Glomerular endothelial cell (primary cell): ENCODE measurements at regions not wholly inside any gene's neighbourhood (a gene's known extent, or its start where the extent isn't known, plus 50 kb on each side); places are given as distances from the start of the nearest gene placed in this dataset.
A peak's percentile ranks its signal among the peaks of the same experiment; 100 is the strongest.
"Not testable (repeated sequence)": the region's sequence is repeated elsewhere in the genome, so short reads cannot be mapped to it uniquely, and the experiment has no call there.

Experiments used
- DNase-seq: peaks from one replicate; pipeline ENCODE4 v3.0.0-alpha.2; 2011; ENCODE audit warnings: low read depth, low spot score; ENCODE audit errors: extremely low read depth

DNA sequence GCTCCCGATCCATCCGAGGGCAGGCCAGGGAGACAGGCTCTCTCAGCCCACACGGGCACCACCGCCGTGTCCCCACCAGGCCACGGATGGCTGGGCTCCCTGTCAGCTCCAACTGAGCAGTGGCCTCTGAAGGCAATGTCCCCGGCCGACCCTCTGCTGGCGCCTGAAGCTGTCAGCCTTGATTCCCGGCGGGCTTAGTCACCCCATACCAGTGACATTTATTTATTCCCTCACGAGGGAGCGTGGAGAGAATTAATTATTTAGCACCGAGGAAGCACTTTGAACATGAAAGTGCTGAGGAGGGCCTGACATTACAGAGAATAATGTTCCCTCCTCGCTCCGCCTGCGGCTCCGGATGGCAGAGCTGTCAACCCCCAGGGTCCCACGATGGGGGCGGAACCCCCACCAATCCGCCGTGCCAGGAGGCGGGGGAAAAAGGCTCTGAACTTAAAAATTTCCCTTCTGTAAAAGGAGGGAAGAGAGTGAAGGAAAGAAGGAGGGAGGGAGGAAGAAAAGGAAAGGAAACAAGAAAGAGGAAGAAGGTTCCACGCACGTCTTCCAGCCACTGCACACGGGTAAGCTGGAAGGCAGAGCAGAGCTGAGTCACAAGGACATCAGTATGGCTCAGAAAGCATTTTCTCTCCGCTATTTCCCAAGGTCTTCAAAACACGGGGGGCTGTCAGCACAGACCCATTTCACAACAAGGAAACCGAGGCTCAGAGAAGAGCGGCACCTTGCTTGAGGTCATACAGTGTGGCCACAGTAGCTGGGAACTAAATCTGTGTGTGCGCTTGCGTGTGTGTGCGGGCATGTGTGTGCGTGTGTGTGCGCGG lies 108.7 kb upstream of the NCOR2 start:
- no peak for DNase-seq

- no peak for DNase-seq
Measured at GRCh38 chr12:124674937-124675336, 107.5 kb upstream of the NCOR2 start.

DNA sequence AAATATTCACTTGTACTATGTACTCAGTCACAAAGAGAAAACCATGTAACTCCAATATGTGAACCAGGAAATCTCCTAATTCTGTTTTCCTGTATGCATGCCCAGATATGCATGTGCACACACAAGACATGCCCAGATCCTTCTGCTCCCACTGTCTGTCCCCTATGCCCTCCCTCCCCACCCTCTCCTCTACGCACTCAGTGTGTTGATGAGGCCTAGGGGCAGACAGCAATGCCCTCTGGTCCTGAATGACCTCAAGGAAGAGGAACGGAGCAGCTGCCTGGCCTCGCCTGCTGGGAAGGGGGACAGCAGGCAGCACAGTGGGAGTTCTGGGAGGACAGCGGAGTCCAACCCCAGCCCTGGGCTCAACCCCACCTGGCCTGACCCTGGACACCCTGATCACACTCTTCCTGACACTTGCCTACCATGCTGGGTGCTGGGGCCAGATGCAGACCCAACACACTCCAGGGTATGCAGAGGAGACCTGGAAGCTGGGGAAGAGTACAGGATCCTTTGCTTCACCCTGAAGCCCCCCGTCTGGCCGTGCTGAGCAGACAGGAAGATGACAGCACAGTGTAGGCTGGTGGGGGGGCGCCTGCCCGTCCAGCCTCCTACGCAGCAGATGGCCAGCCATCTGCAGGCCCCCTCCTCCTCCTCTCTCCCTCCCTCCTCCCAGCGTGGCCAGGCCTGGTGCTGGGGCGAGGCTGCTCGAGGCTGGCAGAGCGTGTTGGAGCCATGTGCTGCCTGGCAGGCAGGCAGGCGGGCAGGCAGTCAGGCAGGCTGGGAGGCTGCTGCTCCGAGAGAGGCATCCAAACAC lies 106.6 kb upstream of the NCOR2 start:
- no peak for DNase-seq

GRCh38 chr12:124669271-124669721 lies 101.9 kb upstream of the NCOR2 start:
- not testable (repeated sequence) for DNase-seq

- no peak for DNase-seq
Measured at GRCh38 chr12:124668602-124669001, 101.2 kb upstream of the NCOR2 start.

GRCh38 chr12:124667506-124668326 lies 100.3 kb upstream of the NCOR2 start:
- DNase-seq, result no peak

DNA sequence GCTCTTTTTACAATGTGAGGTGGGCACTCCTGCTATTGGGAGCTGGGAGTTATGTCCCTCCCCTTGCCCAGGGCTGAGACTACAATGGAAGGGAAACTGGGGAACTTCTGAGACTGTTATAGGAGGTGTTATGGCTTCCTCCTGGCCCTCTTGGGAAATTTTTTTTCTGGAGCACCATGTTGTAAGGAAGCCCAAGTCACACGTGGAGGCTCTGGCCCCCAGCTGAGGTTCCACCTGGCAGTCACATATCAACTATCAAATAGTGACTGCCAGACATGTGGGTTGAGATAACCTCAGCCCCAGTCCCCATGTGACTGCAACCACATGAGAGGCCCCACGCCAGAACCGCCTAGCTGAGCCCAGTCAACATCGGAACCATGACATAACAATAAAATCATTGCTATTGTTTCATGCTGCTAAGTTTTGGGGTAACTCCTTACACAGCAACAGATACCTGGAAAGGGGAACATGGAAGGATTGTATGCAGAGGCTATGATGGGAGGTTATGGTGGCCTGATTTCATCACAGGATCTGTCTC lies 99.4 kb upstream of the NCOR2 start:
- DNase-seq, result no peak

DNA sequence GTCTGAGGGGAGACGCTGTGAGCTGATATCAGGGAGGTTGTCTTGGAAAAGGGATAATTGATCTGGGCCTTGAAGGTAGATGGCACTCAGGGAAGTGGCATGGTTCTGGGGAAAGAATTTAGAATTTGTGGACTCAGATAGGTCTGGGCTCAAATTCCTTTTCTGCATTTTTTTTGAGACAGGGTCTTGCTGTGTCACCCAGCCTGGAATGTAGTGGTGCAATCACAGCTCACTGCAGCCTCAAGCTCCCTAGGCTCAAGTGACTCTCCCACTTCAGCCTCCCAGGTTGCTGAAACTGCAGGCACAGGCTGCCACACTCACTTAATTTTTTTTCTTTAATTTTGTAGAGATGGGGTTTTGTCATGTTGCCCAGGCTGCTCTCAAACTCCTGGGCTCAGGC lies 98.1 kb upstream of the NCOR2 start:
- no peak for DNase-seq

DNA sequence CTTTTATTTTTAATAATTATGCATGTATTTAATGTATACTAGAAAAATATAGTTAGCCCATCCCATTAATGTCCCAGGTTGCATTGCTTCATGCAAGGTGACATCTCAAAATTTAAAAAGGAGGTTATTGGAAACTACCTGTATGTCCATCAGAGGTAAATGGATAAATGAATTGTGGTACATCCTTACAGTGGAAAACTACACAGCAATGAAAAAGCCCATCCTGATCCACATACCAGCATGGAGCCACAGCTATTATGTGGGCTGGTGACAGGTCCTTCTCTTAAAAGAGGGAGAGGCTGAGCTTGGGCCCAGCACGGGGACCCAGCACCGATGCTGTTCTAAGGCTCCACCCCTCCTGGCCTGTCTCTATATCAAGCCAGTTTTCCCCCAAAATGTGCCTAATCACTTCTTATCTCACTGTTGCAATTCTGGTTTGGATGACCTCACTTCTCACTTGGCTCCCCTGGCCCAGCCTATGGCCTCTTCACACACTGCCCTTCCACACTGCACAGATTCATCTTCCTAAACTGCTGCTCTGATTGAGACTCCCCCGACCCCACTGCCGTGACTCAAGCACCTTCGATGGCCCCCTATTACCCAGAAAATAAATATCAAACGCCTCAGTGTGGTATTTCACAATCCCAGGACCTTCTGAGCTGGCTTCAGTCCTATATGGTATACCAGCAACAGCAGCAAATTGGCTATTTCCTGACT lies 97.1 kb upstream of the NCOR2 start:
- no peak for DNase-seq

DNA sequence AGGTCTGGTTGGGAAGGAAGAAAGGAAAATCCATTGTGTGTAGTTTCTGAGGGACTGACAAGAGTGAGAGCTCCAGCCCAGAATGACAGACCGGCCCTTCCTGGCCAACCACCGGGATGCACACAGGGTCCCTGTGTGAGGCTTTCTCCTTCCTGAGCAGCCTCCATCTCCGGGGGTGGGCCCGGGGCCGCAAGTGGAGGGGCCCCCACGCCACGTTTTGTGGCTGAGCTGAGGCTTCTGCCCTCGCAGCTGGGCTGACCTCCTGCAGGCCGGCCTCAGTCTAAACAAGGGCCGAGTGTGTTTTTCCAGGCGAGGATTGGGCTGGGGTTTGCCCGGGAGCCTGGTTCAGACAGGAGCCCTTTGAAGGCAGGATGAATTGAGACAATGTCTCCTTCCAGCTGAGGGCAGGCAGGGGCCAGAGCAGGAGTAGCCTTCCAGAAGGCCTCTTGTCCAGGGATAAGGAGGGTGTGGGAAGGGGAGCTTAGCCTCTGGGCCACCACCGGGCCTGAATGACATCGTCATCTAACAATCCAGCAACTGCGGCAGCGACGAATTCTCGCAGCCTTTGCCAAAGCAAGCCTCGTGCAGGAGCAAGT lies 96.5 kb upstream of the NCOR2 start:
- DNase-seq, result no peak

DNA sequence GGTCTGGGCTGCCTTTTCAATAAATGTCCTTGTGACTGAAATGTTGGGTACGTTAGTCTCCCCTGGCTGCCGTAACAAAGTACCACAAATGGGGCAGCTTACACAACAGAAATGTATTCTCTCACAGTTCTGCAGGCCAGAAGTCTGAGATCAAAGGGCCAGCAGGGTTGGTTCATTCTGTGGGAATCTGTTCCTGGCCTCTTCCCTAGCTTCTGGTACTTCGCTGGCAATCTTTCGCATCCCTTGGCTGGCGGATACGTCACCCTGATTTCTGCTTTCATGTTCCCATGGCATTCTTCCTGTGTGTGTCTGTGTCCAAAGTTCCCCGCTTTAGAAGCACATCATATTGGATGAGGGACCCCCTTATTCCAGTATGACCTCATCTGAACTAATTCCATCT lies 95.8 kb upstream of the NCOR2 start:
- DNase-seq, result no peak

DNA sequence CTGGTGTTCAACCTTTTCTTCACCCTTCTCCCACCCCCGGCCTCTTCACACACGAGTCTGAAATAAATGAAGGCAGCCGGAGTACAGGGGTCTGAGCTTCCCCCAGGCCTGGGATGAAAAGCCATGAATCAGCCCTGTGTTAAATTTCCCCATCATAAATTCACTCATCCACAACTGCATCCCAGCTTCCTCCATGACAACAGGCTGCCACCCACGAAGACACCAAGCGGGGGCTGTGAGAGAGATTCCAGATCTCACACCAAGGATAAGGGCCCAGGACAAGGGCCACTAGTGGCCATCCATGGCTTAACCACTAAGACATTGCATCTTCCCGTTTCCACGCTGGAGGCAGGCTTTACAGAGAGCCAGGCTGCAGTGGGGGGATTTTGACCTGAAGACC lies 93.9 kb upstream of the NCOR2 start:
- DNase-seq, result no peak

- DNase-seq, result no peak
Measured at GRCh38 chr12:124660851-124661250, 93.4 kb upstream of the NCOR2 start.

DNA sequence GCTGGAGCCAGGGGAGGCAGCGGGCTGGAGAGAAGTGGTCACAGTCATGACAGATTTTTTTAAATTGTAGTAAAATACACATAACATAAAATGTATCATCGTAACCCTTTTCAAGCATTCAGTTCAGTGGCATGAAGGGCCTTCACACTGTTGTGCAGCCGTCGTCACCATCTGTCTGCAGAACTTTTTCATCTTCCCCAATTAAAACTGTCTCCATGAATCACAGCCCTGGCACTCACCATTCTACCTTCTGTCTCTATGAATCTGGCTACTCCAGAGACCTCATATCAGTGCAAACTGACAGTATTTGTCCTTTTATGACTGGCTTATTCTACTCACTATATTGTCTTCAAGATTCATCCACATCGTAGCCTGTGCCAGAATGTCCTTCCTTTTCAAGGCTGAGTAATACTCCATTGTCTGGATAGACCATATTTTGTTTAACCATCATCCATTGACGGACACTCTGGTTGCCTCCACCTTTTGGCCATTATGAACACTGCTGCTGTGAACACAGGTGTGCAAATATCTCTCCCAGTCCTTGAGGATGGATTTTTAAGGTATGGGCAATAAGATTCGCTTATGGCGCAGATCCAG lies 91.5 kb upstream of the NCOR2 start:
- no peak for DNase-seq

DNA sequence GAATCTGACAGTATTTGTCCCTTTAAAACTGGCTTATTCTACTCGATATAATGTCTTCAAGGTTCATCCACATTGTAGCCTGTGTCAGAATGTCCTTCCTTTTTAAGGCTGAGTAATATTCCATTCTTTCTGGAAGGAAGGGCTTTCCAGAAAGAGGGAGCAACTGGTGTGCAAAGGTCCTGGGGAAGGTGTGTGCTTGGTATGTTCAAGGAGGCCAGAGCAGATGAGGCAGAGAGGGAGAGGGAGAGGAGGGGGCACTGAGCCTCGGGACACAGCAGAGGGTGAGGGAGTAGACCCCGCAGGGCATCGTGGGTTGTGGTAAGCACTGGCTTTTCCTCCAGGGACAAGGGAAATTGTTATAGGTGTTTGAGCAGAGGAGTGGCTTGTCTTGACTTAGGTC lies 90.9 kb upstream of the NCOR2 start:
- no peak for DNase-seq

DNA sequence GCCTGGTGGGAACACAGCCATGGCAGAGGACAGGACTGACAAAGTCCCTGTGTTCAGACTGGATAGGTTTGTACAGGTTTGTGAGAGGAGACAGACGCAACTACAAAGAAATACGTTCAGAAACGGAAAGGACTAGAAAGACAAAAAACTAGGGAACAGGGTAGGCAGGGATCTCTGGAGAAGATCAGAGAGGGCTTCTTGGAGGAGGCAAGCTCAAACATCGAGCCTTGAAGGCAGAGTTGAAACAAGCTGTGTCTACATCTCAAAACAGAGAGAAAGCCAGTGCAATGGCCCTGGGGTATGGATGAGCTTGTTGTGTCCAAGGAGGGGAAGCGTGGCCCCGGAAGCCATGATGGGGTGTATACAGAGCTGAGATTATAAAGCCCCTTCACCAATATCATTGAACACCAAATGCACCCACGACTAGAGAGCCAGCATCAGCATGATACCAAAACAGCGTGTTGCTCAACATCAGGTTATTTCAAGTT lies 89.6 kb upstream of the NCOR2 start:
- DNase-seq, result no peak

GRCh38 chr12:124655698-124656516 lies 88.5 kb upstream of the NCOR2 start:
- DNase-seq, result peak; percentile 29

GRCh38 chr12:124655048-124655697 lies 87.8 kb upstream of the NCOR2 start:
- DNase-seq, result peak; percentile 16
